Fibroblast of gingiva (primary cell): ENCODE measurements at regions not wholly inside any gene's neighbourhood (a gene's known extent, or its start where the extent isn't known, plus 50 kb on each side); places are given as distances from the start of the nearest gene placed in this dataset.
"Not testable (repeated sequence)": the region's sequence is repeated elsewhere in the genome, so short reads cannot be mapped to it uniquely, and the experiment has no call there.

Experiments
- DNase-seq: peaks from one replicate; pipeline ENCODE4 v3.0.0-alpha.2; 2011; ENCODE audit warnings: low read depth

DNA sequence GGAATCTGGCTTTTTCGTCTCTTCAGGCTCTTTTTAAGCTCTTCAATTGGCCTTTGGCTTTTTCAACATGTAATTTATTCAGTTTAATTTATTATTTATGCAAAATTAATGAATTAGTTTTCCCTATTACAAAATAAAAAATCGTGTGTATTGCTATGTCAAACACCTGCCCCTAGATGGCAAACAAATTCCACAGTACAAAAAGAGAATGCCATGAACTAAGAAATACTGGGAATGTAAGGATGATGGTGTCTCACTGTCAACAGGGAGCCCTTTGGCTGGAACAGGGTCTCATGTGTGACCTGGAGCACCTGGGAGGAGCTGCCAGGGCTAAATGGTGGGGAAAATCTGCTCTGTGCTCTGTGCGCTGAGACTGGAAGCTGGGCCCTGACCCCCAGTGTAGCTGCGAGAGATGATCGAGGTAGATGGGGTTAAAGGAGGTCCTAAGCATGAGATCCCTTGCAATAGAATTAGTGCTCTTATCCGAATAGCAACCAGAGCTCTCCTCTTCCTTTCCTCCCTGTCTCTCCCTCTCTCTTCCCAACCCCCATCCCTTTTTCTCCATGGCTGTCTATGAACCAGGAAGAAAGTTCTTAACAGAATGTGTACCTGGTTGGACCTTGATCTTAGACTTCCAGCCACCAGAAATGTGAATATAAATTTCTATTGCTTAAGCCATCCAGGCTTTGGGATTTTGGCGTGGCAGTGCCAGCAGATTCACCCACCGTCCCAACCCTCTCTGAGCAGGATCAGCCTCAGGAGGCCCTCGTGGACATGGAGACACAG, 1183.5 kb downstream of the RPIA start:
- not testable (repeated sequence) for DNase-seq

DNA sequence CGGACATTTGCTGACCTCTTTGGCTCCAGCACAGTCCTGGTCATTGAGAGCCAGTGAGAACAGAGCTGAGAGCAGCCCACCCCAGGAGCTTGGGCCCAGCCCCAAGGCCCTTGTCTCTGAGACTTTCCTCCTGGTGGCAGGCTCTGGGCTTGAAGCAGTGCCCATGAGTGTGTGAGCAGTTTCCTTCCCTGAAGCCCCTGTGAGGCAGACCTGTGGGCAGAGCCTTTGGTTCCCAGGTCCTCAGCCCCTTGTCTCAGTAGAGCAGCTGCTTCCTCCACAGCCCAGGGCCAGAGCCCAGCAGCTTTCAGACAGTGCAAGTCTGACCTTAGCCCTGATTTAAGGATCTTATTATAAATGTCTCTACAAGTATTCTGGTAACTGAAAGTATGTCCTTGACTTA, 1185.0 kb downstream of the RPIA start:
- DNase-seq, result not testable (repeated sequence)

DNA sequence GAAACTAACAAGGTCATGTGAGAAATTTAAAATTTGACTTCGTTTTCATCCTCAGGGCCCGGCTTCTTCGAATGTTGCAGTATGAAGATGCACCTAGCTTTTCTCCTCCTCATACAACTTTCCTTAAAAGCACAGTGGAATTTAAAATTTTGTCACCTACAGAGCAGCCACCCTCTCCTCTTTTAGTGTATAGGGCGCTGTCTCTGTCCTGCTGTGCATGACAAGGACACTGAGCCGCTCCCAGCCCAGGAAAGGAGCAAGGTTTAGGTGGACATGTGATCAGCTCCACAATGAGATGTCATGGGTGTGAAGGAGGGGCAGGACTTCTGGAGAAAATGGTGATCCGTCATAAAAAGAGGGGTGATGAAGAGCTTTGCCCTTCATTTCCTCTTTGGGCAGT, 1185.4 kb downstream of the RPIA start:
- DNase-seq, result not testable (repeated sequence)

DNA sequence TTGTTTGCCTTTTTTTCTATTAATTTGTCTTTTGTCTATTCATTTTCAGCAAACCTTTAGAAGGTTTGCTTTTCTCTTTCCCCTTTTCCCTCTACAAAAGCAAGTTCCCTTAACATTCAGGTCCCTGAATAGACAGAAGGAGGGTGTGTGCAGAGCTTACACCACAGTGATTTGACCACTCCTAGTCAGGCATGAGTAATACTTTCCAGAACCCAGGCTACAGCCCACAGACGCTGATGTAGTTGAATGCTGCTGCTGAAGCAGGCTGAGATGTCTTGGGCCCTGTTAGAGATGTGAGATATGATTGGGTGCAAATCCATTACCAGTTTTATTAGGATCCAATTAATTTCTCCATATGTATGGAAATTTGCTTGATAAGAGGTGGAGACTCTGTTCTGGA, 1191.4 kb downstream of the RPIA start:
- DNase-seq, result not testable (repeated sequence)

DNA sequence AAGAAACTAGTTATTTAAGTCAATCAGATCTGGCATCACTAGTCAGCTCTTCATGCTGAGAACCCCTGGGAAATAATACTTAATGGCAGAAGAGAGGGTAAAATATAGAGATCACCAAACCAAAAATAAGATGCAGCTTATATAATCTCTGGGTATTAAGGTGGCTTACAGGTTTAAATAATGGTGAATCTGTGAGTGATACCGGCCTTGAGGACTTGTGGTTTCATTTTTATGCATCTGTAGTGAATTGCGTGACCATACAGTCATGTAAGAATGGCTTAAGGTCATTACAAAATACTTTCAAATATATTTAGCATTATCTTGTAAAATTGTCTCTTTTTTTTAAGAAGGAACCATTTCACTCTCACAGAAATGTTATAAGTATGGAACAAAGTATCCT, 1192.2 kb downstream of the RPIA start:
- DNase-seq, result not testable (repeated sequence)

DNA sequence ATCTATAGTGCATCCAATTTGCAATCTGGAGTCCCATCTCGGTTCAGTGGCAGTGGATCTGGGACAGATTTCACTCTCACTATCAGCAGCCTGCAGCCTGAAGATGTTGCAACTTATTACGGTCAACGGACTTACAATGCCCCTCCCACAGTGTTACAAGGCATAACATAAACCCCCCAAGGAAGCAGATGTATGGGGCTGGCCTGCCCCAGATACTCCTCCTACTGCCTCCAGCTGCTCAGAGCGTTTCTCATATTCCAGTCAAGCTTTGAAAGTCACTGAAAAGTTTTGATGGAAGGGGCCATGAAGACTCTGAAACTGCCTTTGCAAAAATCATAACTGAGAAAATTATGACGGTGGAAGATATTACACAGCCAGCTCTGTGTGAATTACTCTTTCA, 1193.6 kb downstream of the RPIA start:
- not testable (repeated sequence) for DNase-seq

DNA sequence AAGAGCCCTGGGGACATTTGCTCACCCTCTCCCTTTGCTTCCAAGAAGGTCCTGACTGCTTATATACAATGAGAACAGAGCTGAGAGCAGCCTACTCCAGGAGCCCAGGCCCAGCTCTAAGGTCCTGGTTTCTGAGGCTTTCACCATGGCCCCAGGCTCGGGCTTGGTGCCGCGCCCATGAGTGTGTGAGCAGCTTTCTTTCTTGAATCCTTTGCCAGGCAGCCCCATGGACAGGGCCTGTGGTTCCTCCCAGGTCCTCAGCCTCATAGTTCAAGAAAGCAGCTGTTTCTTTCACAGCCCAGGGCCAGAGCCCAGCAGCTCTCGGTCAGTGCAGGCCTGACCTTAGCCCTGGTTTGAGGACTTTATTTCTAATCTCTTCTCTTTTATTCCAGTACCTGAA, 1197.2 kb downstream of the RPIA start:
- not testable (repeated sequence) for DNase-seq

DNA sequence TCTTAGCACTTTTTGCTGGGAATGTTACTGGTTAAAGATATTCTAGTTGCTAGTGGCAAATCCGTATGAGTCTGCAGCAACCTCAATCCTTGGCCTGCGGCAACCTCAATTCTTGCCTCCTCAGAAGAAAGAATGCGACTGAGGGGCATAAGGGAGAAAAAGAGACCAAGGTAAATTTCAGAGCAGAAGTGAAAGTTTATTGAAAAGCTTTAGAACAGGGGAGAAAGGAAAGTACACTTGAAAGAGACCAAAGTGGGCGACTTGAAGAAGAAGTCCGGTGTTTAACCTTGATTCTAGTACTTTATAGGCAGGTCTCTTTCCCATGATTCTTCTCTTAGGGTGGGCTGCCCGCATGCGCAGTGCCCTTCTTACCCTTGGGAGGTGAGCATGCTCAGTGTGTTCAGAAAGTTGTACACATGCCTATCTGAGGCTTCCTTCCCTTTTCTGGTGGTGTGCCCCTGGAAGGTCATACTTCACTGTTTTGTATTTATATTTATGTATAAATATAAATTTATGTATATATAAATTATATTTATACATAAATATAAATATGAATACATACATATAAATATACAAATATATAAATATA, 1198.8 kb downstream of the RPIA start:
- not testable (repeated sequence) for DNase-seq

DNA sequence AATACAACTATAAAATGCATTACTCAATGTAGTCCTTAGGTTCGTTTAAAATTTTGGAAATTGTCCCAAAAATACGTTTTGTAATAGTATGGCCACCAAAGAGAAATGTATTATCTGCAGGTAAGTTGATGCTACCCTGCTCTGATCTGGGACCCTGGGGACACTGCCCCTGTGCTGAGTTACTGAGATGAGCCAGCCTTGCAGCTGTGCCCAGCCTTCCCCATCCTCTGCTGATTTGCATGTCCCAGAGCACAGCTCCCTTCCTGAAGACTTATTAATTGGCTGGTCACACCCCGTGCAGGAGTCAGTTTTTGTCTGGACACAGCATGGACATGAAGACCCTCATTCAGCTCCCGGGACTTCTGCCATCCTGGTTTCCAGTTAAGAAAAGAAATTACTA, 1203.5 kb downstream of the RPIA start:
- DNase-seq, result not testable (repeated sequence)

DNA sequence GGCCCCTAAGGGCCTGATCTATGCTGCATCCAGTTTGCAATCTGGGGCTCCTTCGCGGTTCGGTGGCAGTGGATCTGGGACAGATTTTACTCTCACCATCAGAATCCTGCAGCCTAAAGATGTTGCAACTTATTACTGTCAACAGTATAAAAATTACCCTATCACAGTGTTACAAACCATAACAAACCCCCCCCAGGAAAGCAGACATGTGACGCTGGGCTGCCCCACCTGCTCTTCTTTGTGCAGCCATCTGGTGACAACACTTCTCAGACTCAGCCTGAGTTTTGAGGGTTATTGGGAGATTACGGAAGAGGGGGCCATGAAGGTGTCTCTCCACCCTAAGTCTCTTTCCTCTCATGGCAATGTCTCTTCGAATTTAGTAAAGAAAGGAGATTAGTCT, 1204.2 kb downstream of the RPIA start:
- not testable (repeated sequence) for DNase-seq

DNA sequence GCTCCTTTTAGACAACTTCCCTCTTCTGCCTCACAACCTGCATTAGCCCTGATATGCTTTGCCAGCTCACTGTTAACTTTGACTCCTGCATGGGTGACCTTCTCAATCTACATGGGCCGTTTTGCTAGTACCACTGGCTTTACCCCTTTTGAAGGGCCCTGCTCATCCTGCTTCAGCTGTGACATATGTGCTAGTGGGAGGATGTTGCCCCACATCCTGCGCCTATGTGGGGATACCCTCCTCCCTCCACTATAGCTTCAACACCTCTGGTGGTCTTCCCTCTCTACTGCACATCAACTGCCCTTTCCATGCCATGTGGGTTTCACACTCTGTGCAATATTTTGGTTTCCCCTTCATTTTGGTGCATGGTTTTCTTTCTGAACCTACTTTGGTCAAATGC, 1235.5 kb downstream of the RPIA start:
- DNase-seq, result not testable (repeated sequence)

DNA sequence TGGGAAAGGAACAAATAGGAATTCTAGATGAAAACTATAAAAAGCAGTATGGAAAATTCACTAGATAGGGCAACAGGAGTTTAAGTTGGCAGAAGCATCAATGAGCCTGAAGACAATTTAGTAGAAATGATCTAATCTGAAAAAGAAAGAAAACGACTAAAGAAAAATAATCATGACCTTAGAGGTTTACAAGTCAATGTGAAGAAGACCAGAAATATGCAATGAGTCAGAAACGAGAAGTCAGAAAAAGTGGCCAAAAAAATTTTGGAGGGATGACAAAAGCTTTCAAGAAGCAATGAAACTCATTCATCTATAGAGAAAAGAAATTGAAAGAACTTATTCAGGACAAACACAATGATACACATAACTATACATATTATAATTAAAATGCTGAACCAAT, 1244.0 kb downstream of the RPIA start:
- DNase-seq, result peak; percentile 58

DNA sequence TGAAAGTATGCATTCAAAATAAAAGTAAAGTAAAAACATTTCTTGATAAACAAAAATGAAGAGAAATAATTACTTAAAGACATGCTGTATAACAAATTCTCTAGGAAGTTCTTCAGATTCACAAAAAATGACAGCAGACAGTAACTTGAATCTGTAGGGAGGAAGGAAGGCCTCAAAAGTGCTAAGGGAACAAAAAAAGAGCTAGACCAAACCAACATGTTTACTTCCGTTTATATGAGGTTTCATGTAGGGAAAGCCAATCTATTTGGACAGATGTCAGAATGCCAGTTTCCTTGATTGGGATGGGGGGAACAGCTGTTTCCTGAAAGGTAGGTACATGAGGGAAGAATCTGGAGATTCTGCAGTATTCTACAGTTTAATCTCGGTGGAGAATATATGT, 1244.5 kb downstream of the RPIA start:
- not testable (repeated sequence) for DNase-seq

DNA sequence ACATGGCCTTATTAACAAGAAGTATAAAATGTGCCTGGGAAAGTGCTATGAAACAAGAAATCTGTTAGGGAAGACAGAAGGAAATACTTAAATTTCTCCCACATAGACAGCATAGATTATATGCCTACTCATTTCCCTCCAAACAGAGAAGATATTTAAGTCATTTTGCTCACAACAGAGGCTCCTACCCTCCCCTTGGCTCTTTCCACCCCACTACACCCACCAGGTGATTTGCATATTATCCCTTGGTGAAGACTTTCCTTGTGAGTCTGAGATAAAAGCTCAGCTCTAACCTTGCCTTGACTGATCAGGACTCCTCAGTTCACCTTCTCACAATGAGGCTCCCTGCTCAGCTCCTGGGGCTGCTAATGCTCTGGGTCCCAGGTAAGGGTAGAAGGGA, 1245.1 kb downstream of the RPIA start:
- not testable (repeated sequence) for DNase-seq

DNA sequence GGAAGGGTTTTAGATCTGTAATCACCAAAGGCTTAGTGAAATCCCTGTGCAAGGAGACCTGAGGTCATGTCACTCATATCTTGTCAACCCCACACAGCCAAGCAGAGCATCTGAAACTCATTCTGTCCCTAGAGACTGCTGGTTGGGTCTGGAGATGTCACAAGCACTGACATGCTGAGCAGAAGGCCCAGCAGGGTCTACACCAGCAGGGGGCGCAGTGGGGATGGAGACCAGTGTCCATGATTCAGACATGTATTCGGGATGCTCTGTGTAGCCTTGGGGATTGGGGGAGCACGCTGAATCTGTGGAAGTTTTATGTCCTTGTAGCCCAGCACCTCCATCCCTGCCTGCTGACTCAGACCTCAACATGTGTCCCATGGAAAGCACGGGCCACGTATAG, 1247.3 kb downstream of the RPIA start:
- not testable (repeated sequence) for DNase-seq

DNA sequence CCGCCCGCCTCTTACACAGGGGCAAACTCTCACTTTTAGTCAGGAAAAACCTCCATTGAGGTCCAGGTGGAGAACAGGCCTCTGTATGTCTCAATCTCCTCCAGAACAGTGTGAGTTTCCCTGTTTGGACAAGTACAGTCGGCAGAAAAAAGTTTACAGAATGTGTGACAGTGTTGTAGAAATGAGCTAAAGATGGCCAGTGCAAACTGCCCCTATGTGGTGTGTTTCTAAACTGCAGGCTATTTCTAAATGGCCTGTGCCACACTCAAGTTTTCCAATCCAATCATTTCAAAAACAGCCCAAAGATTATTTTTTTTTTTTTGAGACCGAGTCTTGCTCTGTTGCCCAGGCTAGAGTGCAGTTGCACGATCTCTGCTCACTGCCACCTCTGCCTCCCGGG, 1252.8 kb downstream of the RPIA start:
- not testable (repeated sequence) for DNase-seq

DNA sequence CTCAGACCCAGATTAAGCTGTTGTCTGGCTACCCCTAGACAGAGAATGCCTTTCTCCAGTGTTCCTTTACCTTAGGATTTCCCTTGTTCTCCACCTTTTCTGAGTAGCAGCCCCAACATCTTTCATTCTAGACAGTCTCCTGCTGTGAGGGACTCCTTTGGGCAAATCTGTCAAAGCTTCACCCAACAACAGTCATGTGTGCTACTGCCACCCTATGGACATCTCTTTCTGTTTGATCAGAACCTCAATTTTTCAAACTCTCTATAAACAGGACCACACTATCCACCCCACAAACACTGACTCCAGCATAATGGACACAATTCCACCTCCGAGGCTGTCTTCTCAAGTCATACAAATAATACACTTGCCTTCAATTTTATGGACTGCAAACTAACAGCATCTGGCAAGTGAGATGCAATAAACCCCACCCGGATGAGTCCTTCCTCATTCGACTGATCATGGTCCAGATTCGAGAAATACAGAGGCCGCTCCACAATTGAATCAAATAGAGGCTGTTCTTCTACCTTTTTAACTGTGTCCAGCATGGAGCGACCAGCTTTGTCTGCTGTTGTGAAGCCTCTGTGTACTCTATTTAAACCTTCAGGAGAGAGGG, 1253.6 kb downstream of the RPIA start:
- DNase-seq, result not testable (repeated sequence)

DNA sequence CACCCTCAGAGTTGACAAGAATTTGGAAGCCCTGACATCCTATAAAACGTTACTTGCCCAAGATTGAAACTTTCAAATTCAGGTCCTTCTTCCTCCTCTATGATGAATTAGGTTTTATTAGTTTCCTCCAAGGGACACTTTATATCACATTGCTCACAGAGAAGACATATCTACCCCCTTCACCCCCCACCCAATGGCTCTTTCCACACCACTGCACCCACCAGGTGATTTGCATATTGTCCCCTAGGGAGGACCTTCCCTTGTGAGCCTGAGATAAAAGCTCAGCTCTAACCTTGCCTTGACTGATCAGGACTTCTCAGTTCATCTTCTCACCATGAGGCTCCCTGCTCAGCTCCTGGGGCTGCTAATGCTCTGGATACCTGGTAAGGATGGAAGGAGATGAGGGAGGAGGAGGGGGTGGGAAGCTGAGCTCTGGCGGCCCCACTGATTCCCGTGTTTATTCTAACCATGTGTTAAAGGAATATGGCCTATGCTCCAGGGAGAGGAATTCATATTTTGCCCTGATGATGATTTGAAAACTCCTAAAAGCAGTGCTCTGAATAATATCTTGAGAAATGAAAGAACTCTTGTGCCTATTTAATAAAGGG, 1255.8 kb downstream of the RPIA start:
- not testable (repeated sequence) for DNase-seq

DNA sequence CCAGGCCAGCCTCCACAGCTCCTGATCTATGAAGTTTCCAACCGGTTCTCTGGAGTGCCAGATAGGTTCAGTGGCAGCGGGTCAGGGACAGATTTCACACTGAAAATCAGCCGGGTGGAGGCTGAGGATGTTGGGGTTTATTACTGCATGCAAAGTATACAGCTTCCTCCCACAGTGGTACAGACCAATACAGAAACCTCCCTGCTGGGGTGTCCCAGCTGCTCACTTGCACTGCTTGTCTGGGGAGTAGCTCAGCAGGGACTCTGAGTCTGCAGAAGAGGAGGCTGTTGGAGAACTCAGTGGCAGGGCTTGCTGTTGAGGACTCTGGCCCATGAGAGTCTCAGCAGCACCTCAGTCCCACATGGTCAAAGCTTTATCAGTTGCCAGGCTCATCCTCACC, 1256.6 kb downstream of the RPIA start:
- DNase-seq, result not testable (repeated sequence)

DNA sequence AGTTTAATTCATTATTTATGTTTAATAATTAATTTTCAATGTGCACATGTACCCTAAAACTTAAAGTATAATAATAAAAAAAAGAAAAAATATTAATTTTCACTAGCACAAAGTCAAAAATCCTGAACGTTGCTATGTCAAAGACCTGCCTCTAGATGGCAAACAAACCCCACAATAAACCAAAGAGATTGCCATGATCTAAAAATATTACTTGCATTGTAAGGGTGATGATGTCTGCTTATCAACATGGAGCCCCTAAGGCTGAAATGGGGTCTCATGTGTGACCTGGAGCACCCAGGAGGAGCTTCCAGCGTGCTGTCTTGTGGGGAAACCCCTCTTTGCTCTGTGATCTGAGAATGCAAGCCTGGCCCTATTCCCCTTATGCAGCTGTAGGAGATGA, 1259.3 kb downstream of the RPIA start:
- not testable (repeated sequence) for DNase-seq

DNA sequence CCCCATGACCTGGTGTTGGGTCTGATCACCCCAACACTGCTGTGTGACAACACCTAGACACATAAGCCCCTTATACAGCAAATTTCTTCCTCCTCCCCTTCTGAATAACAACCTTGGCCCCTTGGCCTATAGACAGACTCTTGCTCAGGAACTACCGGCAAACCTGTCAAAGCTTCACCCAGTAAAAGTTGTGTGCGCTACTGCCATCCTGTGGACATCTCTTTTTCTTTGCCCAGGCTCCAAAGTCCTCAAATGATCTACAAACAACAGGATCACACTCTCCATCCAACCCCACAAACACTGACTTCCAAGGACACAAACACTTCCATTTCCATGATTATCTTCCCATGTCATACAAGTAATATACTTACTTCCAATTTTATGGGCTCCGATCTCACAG, 1265.8 kb downstream of the RPIA start:
- DNase-seq, result not testable (repeated sequence)

DNA sequence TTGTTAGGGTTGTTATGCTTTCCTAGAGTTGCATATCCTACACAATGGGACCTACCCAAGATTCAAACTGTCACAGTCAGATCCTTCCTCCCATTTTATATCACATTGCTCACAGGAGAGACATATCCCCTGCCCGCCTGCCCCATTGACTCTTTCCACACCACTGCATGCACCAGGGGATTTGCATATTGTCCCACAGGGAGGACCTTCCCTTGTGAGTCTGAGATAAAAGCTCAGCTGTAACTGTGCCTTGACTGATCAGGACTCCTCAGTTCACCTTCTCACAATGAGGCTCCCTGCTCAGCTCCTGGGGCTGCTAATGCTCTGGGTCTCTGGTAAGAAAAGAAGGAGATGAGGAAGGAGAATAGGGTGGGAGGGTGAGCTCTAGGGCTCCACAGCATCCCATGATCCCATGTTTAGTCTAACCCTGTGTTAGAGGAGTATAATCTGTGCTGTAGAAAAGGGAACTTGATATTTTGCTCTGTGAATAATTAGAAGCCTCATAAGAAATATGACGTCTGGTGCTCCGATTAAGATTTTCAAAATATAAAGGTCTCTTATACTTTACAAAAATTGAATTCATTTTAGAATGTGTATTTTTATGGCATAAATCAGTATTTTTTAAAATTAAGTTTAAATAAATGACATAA, 1268.4 kb downstream of the RPIA start:
- not testable (repeated sequence) for DNase-seq
